OCI-LY7 (cell line): ENCODE measurements at regions not wholly inside any gene's neighbourhood (a gene's known extent, or its start where the extent isn't known, plus 50 kb on each side); places are given as distances from the start of the nearest gene placed in this dataset.

Experiments
- BruUV-seq: library from RNA; stranded (reverse); fragments of 400-500 nt; replicated peaks from 2 replicates; lab custom pipeline; 2021; lab: Mats Ljungman, UMichigan
- CTCF ChIA-PET: fragments of 300-600 bp; sonication (Branson Sonifier 250); formaldehyde crosslinking; loops from one replicate; lab custom pipeline; 2022; ENCODE audit warnings: antibody characterized with exemption; ENCODE audit not compliant: unreplicated experiment; lab: Charles Lee
- POLR2A ChIA-PET: fragments of 300-600 bp; sonication (Branson Sonifier 250); formaldehyde crosslinking; loops from one replicate; lab custom pipeline; 2022; ENCODE audit warnings: antibody characterized with exemption; lab: Charles Lee
- DNase-seq: peaks from one replicate; pipeline ENCODE4 v3.0.0-alpha.2; 2015; ENCODE audit warnings: low spot score
- H2AFZ ChIP-seq: fragments of 200-600 bp; sonication (generic), shearing (Covaris generic); 2 replicates; pipeline ENCODE4 v1.6.1; 2014; ENCODE audit warnings: mild to moderate bottlenecking, antibody characterized with exemption, low read length, moderate library complexity
- H3K27ac ChIP-seq: fragments of 200-600 bp; sonication (generic); 2 replicates; pipeline ENCODE4 v1.5.1; 2014; ENCODE audit warnings: mixed run types, low read depth, mild to moderate bottlenecking, moderate library complexity, low read length, inconsistent platforms; ENCODE audit not compliant: poor library complexity, severe bottlenecking
- H3K36me3 ChIP-seq: fragments of 200-600 bp; sonication (generic); 2 replicates; pipeline ENCODE4 v1.6.1; 2014; ENCODE audit warnings: mild to moderate bottlenecking, antibody characterized with exemption, low read length, moderate library complexity, mixed read lengths; ENCODE audit not compliant: insufficient read depth
- H3K4me1 ChIP-seq: fragments of 200-600 bp; sonication (generic); 2 replicates; pipeline ENCODE4 v1.5.1; 2014; ENCODE audit warnings: mild to moderate bottlenecking, low read length; ENCODE audit not compliant: insufficient read depth, poor library complexity, severe bottlenecking
- H3K4me2 ChIP-seq: fragments of 200-600 bp; sonication (generic); 2 replicates; pipeline ENCODE4 v1.6.1; 2014; ENCODE audit warnings: mild to moderate bottlenecking, low read length
- H3K4me3 ChIP-seq: fragments of 200-600 bp; sonication (generic); 2 replicates; pipeline ENCODE4 v1.5.1; 2014; ENCODE audit warnings: mild to moderate bottlenecking, low read depth, low read length; ENCODE audit not compliant: poor library complexity, severe bottlenecking
- H3K79me2 ChIP-seq: fragments of 200-600 bp; sonication (generic); 2 replicates; pipeline ENCODE4 v1.6.1; 2016; ENCODE audit warnings: low read depth, mild to moderate bottlenecking, low read length, moderate library complexity, mixed read lengths; ENCODE audit not compliant: insufficient read depth
- H3K9me2 ChIP-seq: fragments of 200-600 bp; sonication (generic); 2 replicates; pipeline ENCODE4 v1.6.1; 2016; ENCODE audit warnings: mild to moderate bottlenecking, low read length, mixed read lengths; ENCODE audit not compliant: insufficient read depth
- H3K9me3 ChIP-seq: fragments of 200-600 bp; sonication (generic); 2 replicates; pipeline ENCODE4 v1.6.1; 2014; ENCODE audit warnings: mild to moderate bottlenecking, mixed run types, low read length, mixed read lengths
- H4K20me1 ChIP-seq: fragments of 200-600 bp; sonication (generic); 2 replicates; pipeline ENCODE4 v1.6.1; 2014; ENCODE audit warnings: mild to moderate bottlenecking, antibody characterized with exemption, low read length, moderate library complexity, mixed read lengths; ENCODE audit not compliant: insufficient read depth
- EZH2phosphoT487 ChIP-seq: fragments of 200-600 bp; sonication (generic); IDR thresholded peaks from 2 replicates; pipeline ENCODE4 v1.6.1; 2018; ENCODE audit warnings: low read depth, borderline replicate concordance, mild to moderate bottlenecking, mixed run types, antibody characterized with exemption, low read length, moderate library complexity, mixed read lengths
- intact Hi-C: fragments of 100-400 bp; cut with micrococcal nuclease; formaldehyde crosslinking; loops from one replicate; pipeline ENCODE4 v1.10.0; 2022; ENCODE audit not compliant: unreplicated experiment
- TF ChIP-seq, protein P1 (sequence below): fragments of 200-600 bp; sonication (generic); conservative IDR thresholded peaks from 2 replicates; pipeline ENCODE4 v1.5.1; 2014; ENCODE audit warnings: mild to moderate bottlenecking, antibody characterized with exemption, low read length, moderate library complexity, mixed read lengths

DNA sequence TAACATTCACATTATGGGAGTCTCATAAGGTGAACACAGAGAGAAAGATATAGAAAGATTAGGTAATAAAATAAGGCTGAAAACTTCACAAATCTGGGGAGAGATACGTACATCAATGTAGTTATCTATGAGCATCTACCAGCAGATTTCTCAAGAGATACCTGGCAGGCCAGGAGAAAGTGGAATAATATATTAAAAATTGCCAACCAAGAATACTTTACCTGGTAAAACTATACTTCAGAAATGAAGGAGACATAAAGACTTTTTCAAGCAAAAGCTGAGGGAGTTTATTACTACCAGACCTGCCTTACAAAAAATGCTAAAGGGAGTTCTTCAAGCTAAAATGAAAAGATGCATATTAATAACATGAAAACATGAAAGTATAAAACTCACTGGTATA is 78.8 kb upstream of the COMTD1 start:
- H3K9me3 ChIP-seq = peaks cover 2% of the 10 kb centered on the region; the same call in 1 of the 2 replicates
- POLR2A ChIA-PET = no interaction called here
- no peak for DNase-seq
- TF ChIP-seq, protein P1, sequence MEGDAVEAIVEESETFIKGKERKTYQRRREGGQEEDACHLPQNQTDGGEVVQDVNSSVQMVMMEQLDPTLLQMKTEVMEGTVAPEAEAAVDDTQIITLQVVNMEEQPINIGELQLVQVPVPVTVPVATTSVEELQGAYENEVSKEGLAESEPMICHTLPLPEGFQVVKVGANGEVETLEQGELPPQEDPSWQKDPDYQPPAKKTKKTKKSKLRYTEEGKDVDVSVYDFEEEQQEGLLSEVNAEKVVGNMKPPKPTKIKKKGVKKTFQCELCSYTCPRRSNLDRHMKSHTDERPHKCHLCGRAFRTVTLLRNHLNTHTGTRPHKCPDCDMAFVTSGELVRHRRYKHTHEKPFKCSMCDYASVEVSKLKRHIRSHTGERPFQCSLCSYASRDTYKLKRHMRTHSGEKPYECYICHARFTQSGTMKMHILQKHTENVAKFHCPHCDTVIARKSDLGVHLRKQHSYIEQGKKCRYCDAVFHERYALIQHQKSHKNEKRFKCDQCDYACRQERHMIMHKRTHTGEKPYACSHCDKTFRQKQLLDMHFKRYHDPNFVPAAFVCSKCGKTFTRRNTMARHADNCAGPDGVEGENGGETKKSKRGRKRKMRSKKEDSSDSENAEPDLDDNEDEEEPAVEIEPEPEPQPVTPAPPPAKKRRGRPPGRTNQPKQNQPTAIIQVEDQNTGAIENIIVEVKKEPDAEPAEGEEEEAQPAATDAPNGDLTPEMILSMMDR = no peak
- no peak overlapping the region for H3K27ac ChIP-seq
- no peaks in the 10 kb centered on the region for H3K79me2 ChIP-seq
- CTCF ChIA-PET = no interaction called here
- H3K9me2 ChIP-seq = no peaks in the 10 kb centered on the region
- no peak overlapping the region for H3K4me2 ChIP-seq
- H3K36me3 ChIP-seq = no peaks in the 10 kb centered on the region
- intact Hi-C loops = no loop called here
- no peak overlapping the region for H2AFZ ChIP-seq
- no TSS peak for BruUV-seq
- H4K20me1 ChIP-seq = no peaks in the 10 kb centered on the region
- no peak overlapping the region for H3K4me3 ChIP-seq
- no peaks in the 10 kb centered on the region for H3K4me1 ChIP-seq

DNA sequence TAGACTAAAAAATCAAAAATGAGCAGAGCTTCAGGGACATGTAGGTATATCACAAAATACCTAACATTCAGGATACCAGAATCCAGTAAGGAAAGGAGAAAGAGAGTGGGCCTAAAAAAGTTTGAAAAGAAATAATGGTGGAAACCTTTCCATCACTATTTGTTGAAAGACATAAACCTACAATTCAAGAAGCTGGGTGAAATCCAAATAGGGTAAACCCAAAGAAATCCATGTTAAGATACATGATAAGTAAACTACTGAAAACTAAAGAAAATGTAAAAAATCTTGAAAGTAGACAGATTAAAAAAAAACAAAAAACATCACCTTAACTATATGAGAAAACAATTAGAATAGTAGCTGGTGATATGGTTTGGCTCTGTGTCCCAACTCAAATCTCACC is 76.7 kb upstream of the COMTD1 start:
- no peak for TF ChIP-seq EZH2phosphoT487
- TF ChIP-seq, protein P1 = no peak
- no peaks in the 10 kb centered on the region for H3K36me3 ChIP-seq
- no peaks in the 10 kb centered on the region for H4K20me1 ChIP-seq
- H3K4me2 ChIP-seq = no peak overlapping the region
- H3K27ac ChIP-seq = no peak overlapping the region
- no peak overlapping the region for H2AFZ ChIP-seq
- ChIA-PET CTCF (no interaction called here), POLR2A (no interaction called here)
- no peaks in the 10 kb centered on the region for H3K79me2 ChIP-seq
- H3K9me3 ChIP-seq = no peaks in the 10 kb centered on the region
- no peaks in the 10 kb centered on the region for H3K9me2 ChIP-seq
- no TSS peak for BruUV-seq
- H3K4me3 ChIP-seq = no peak overlapping the region
- H3K4me1 ChIP-seq = no peaks in the 10 kb centered on the region
- intact Hi-C loops = no loop called here
- DNase-seq = no peak

DNA sequence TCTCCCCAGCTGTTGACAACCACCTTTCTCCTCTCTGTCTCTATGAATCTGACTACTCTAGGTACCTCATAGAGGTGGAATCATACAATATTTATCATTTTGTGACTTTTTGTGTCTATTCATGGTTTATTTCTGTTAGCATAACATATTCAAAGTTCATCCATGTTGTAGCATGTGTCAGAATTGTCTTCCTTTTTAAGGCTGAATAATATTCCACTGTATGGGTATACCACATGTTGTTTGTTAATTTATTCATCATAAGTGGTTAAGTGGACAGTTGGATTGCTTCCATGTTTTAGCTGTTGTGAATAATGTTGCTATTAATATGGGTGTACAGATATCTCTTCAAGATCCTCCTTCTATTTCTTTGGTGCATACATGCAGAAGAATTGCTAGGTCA is 69.9 kb upstream of the COMTD1 start:
- no peak overlapping the region for H3K4me3 ChIP-seq
- no peaks in the 10 kb centered on the region for H3K79me2 ChIP-seq
- DNase-seq = no peak
- no peak overlapping the region for H2AFZ ChIP-seq
- no TSS peak for BruUV-seq
- POLR2A ChIA-PET = no interaction called here
- H3K4me1 ChIP-seq = no peaks in the 10 kb centered on the region
- TF ChIP-seq EZH2phosphoT487 = no peak
- TF ChIP-seq, protein P1 = no peak
- no peaks in the 10 kb centered on the region for H3K9me2 ChIP-seq
- no peaks in the 10 kb centered on the region for H4K20me1 ChIP-seq
- H3K27ac ChIP-seq = no peak overlapping the region
- 0 out of 2 replicates have a peak, but pooled peaks cover 5% of the 10 kb centered on the region for H3K9me3 ChIP-seq
- intact Hi-C loops = no loop called here
- H3K36me3 ChIP-seq = no peaks in the 10 kb centered on the region
- H3K4me2 ChIP-seq = no peak overlapping the region
- CTCF ChIA-PET = no interaction called here
